OCI-LY1 (cell line): ENCODE measurements at regions not wholly inside any gene's neighbourhood (a gene's known extent, or its start where the extent isn't known, plus 50 kb on each side); places are given as distances from the start of the nearest gene placed in this dataset.

ENCODE experiments used
- H2AFZ ChIP-seq: fragments of 200-600 bp; sonication (generic), shearing (Covaris generic); 2 replicates; pipeline ENCODE4 v1.6.0; 2014; ENCODE audit warnings: antibody characterized with exemption, mild to moderate bottlenecking, low read length
- H3F3A ChIP-seq: fragments of 200-600 bp; sonication (generic), shearing (Covaris generic); 2 replicates; pipeline ENCODE4 v1.6.0; 2014; ENCODE audit warnings: mild to moderate bottlenecking, antibody characterized with exemption, low read length, moderate library complexity; ENCODE audit not compliant: insufficient read depth
- H3K27ac ChIP-seq: fragments of 200-600 bp; sonication (generic); 2 replicates; pipeline ENCODE4 v1.5.1; 2014; ENCODE audit warnings: low read length, mixed run types, mild to moderate bottlenecking, low read depth; ENCODE audit not compliant: poor library complexity, severe bottlenecking
- H3K27me3 ChIP-seq: fragments of 200-600 bp; sonication (generic); 2 replicates; pipeline ENCODE4 v1.6.0; 2014; ENCODE audit warnings: antibody characterized with exemption, mild to moderate bottlenecking, low read length, moderate library complexity; ENCODE audit not compliant: insufficient read depth
- H3K36me3 ChIP-seq: fragments of 200-600 bp; sonication (generic); 2 replicates; pipeline ENCODE4 v1.6.1; 2014; ENCODE audit warnings: mild to moderate bottlenecking, antibody characterized with exemption, low read length, moderate library complexity, mixed read lengths; ENCODE audit not compliant: insufficient read depth
- H3K4me1 ChIP-seq: fragments of 200-600 bp; sonication (generic); 2 replicates; pipeline ENCODE4 v1.5.1; 2014; ENCODE audit warnings: mild to moderate bottlenecking, low read length, moderate library complexity; ENCODE audit not compliant: insufficient read depth, severe bottlenecking
- H3K4me2 ChIP-seq: fragments of 200-600 bp; sonication (generic), shearing (Covaris generic); 2 replicates; pipeline ENCODE4 v1.6.1; 2014; ENCODE audit warnings: low read length
- H3K4me3 ChIP-seq: fragments of 200-600 bp; sonication (generic); 2 replicates; pipeline ENCODE4 v1.5.1; 2014; ENCODE audit warnings: low read length, low read depth, mild to moderate bottlenecking, mixed read lengths; ENCODE audit not compliant: poor library complexity, severe bottlenecking
- H3K79me2 ChIP-seq: fragments of 200-600 bp; shearing (Covaris generic); 2 replicates; pipeline ENCODE4 v1.6.1; 2016; ENCODE audit warnings: mixed run types, low read length, mixed read lengths; ENCODE audit not compliant: insufficient read depth
- H3K9ac ChIP-seq: fragments of 200-600 bp; sonication (generic), shearing (Covaris generic); 2 replicates; pipeline ENCODE4 v1.6.1; 2014; ENCODE audit warnings: mild to moderate bottlenecking, low read length, mixed read lengths
- H3K9me2 ChIP-seq: fragments of 200-600 bp; sonication (generic), shearing (Covaris generic); 2 replicates; pipeline ENCODE4 v1.6.1; 2014; ENCODE audit warnings: low read depth, mild to moderate bottlenecking, low read length, mixed read lengths
- H3K9me3 ChIP-seq: fragments of 200-600 bp; shearing (Covaris generic); 2 replicates; pipeline ENCODE4 v1.6.1; 2014; ENCODE audit warnings: low read length, mixed read lengths
- H4K20me1 ChIP-seq: fragments of 200-600 bp; sonication (generic), shearing (Covaris generic); 2 replicates; pipeline ENCODE4 v1.6.0; 2016; ENCODE audit warnings: mild to moderate bottlenecking, low read length; ENCODE audit not compliant: insufficient read depth
- CTCF ChIP-seq: fragments of 200-600 bp; sonication (generic), shearing (Covaris generic); IDR thresholded peaks from 2 replicates; pipeline ENCODE4 v1.5.1; 2017; ENCODE audit warnings: mild to moderate bottlenecking, antibody characterized with exemption, low read length, moderate library complexity, mixed read lengths
- EZH2 ChIP-seq: fragments of 200-600 bp; sonication (generic), shearing (Covaris generic); IDR thresholded peaks from 2 replicates; pipeline ENCODE4 v1.8.0; 2017; ENCODE audit warnings: borderline replicate concordance, mixed run types, mild to moderate bottlenecking, antibody characterized with exemption, low read length, moderate library complexity, mixed read lengths

- Histone ChIP-seq H3K27me3 (peaks cover 6% of the 10 kb centered on the region; the same call in 1 of the 2 replicates), H3K9me3 (no peaks in the 10 kb centered on the region), H3K4me3 (no peak overlapping the region), H2AFZ (no peak overlapping the region), H3F3A (no peaks in the 10 kb centered on the region), H3K4me1 (no peaks in the 10 kb centered on the region), H3K4me2 (no peak overlapping the region), H3K9me2 (no peaks in the 10 kb centered on the region), H3K9ac (no peak overlapping the region), H3K36me3 (no peaks in the 10 kb centered on the region), H4K20me1 (no peaks in the 10 kb centered on the region), H3K27ac (no peak overlapping the region), H3K79me2 (no peaks in the 10 kb centered on the region)
- TF ChIP-seq CTCF: no peak
- TF ChIP-seq EZH2: no peak
Measured at GRCh38 chr13:106696140-106696539, 128.2 kb upstream of the ARGLU1 start.

GRCh38 chr13:106695139-106695538 lies 127.2 kb upstream of the ARGLU1 start:
- peaks cover 6% of the 10 kb centered on the region; the same call in 1 of the 2 replicates for H3K27me3 ChIP-seq
- H3F3A ChIP-seq: no peaks in the 10 kb centered on the region
- no peaks in the 10 kb centered on the region for H3K36me3 ChIP-seq
- H3K79me2 ChIP-seq: no peaks in the 10 kb centered on the region
- no peak overlapping the region for H3K4me3 ChIP-seq
- H3K4me2 ChIP-seq: no peak overlapping the region
- H3K4me1 ChIP-seq: no peaks in the 10 kb centered on the region
- no peaks in the 10 kb centered on the region for H4K20me1 ChIP-seq
- H3K9me3 ChIP-seq: no peaks in the 10 kb centered on the region
- TF ChIP-seq CTCF (no peak), EZH2 (no peak)
- H3K27ac ChIP-seq: no peak overlapping the region
- no peaks in the 10 kb centered on the region for H3K9me2 ChIP-seq
- no peak overlapping the region for H2AFZ ChIP-seq
- no peak overlapping the region for H3K9ac ChIP-seq

GRCh38 chr13:106691861-106692260 lies 123.9 kb upstream of the ARGLU1 start:
- H3K27me3 ChIP-seq: peaks cover 6% of the 10 kb centered on the region; the same call in 1 of the 2 replicates
- no peak overlapping the region for H3K4me2 ChIP-seq
- H3K9ac ChIP-seq: no peak overlapping the region
- H3K27ac ChIP-seq: no peak overlapping the region
- no peaks in the 10 kb centered on the region for H4K20me1 ChIP-seq
- H3F3A ChIP-seq: no peaks in the 10 kb centered on the region
- no peaks in the 10 kb centered on the region for H3K36me3 ChIP-seq
- H3K79me2 ChIP-seq: no peaks in the 10 kb centered on the region
- no peaks in the 10 kb centered on the region for H3K9me2 ChIP-seq
- no peaks in the 10 kb centered on the region for H3K9me3 ChIP-seq
- H2AFZ ChIP-seq: no peak overlapping the region
- H3K4me3 ChIP-seq: no peak overlapping the region
- no peak for TF ChIP-seq CTCF
- no peak for TF ChIP-seq EZH2
- no peaks in the 10 kb centered on the region for H3K4me1 ChIP-seq
